Rectal smooth muscle tissue (tissue), 1 donor: ENCODE measurements at regions not wholly inside any gene's neighbourhood (a gene's known extent, or its start where the extent isn't known, plus 50 kb on each side); places are given as distances from the start of the nearest gene placed in this dataset.

Experiments used
- H3K27ac ChIP-seq: one replicate; pipeline ENCODE4 v1.7.0; 2013; ENCODE audit warnings: low read depth, low read length, inconsistent platforms
- H3K27me3 ChIP-seq: one replicate; pipeline ENCODE4 v1.7.0; 2013; ENCODE audit warnings: low read length; ENCODE audit not compliant: control insufficient read depth, insufficient read depth
- H3K36me3 ChIP-seq: one replicate; pipeline ENCODE4 v1.7.0; 2013; ENCODE audit warnings: low read length; ENCODE audit not compliant: control insufficient read depth, insufficient read depth
- H3K4me1 ChIP-seq: one replicate; pipeline ENCODE4 v1.7.0; 2013; ENCODE audit warnings: low read length; ENCODE audit not compliant: control insufficient read depth, insufficient read depth
- H3K4me3 ChIP-seq: one replicate; pipeline ENCODE4 v1.7.0; 2013; ENCODE audit warnings: low read length
- H3K9ac ChIP-seq: one replicate; pipeline ENCODE4 v1.7.0; 2013; ENCODE audit warnings: low read length

GRCh38 chr9:135255033-135255840 lies 167.8 kb downstream of the OLFM1 start:
- no peak overlapping the region for H3K9ac ChIP-seq
- H3K27me3 ChIP-seq = no peaks in the 10 kb centered on the region
- H3K4me3 ChIP-seq = no peak overlapping the region
- no peaks in the 10 kb centered on the region for H3K36me3 ChIP-seq
- H3K4me1 ChIP-seq = no peaks in the 10 kb centered on the region
- H3K27ac ChIP-seq = no peak overlapping the region

- Histone ChIP-seq H3K4me1 (no peaks in the 10 kb centered on the region), H3K27me3 (no peaks in the 10 kb centered on the region), H3K36me3 (no peaks in the 10 kb centered on the region), H3K4me3 (no peak overlapping the region), H3K27ac (no peak overlapping the region), H3K9ac (no peak overlapping the region)
Measured at GRCh38 chr9:135255841-135256580, 168.5 kb downstream of the OLFM1 start.

GRCh38 chr9:135256581-135257354 lies 169.3 kb downstream of the OLFM1 start:
- no peak overlapping the region for H3K9ac ChIP-seq
- H3K36me3 ChIP-seq = no peaks in the 10 kb centered on the region
- no peak overlapping the region for H3K27ac ChIP-seq
- no peak overlapping the region for H3K4me3 ChIP-seq
- no peaks in the 10 kb centered on the region for H3K27me3 ChIP-seq
- H3K4me1 ChIP-seq = no peaks in the 10 kb centered on the region

- no peaks in the 10 kb centered on the region for H3K4me1 ChIP-seq
- no peak overlapping the region for H3K4me3 ChIP-seq
- H3K9ac ChIP-seq = no peak overlapping the region
- H3K36me3 ChIP-seq = no peaks in the 10 kb centered on the region
- no peak overlapping the region for H3K27ac ChIP-seq
- no peaks in the 10 kb centered on the region for H3K27me3 ChIP-seq
Measured at GRCh38 chr9:135258461-135258860, 171.0 kb downstream of the OLFM1 start.

- Histone ChIP-seq H3K4me1 (no peaks in the 10 kb centered on the region), H3K27ac (no peak overlapping the region), H3K36me3 (no peaks in the 10 kb centered on the region), H3K27me3 (no peaks in the 10 kb centered on the region), H3K9ac (no peak overlapping the region), H3K4me3 (no peak overlapping the region)
Measured at GRCh38 chr9:135259273-135259672, 171.8 kb downstream of the OLFM1 start.

- Histone ChIP-seq H3K4me3 (no peak overlapping the region), H3K4me1 (no peaks in the 10 kb centered on the region), H3K27ac (no peak overlapping the region), H3K27me3 (no peaks in the 10 kb centered on the region), H3K9ac (no peak overlapping the region), H3K36me3 (no peaks in the 10 kb centered on the region)
Measured at GRCh38 chr9:135260221-135261180, 173.0 kb downstream of the OLFM1 start.

- Histone ChIP-seq H3K4me3 (no peak overlapping the region), H3K4me1 (no peaks in the 10 kb centered on the region), H3K36me3 (no peaks in the 10 kb centered on the region), H3K27me3 (peaks cover 2% of the 10 kb centered on the region), H3K27ac (no peak overlapping the region), H3K9ac (no peak overlapping the region)
Measured at GRCh38 chr9:135262248-135262647, 174.8 kb downstream of the OLFM1 start.

GRCh38 chr9:135263511-135263910 lies 176.0 kb downstream of the OLFM1 start:
- Histone ChIP-seq H3K36me3 (no peaks in the 10 kb centered on the region), H3K4me1 (no peaks in the 10 kb centered on the region), H3K4me3 (no peak overlapping the region), H3K27ac (no peak overlapping the region), H3K27me3 (peaks cover 2% of the 10 kb centered on the region), H3K9ac (no peak overlapping the region)

- no peak overlapping the region for H3K9ac ChIP-seq
Measured at GRCh38 chr9:135265931-135266330, 178.5 kb downstream of the OLFM1 start.

GRCh38 chr9:135267191-135267809 lies 179.8 kb downstream of the OLFM1 start:
- Histone ChIP-seq H3K27me3 (peaks cover 2% of the 10 kb centered on the region), H3K36me3 (no peaks in the 10 kb centered on the region), H3K4me3 (no peak overlapping the region), H3K27ac (no peak overlapping the region), H3K9ac (no peak overlapping the region), H3K4me1 (no peaks in the 10 kb centered on the region)

More at GRCh38 chr9:135265931-135266330, 178.5 kb downstream of the OLFM1 start:
- H3K27me3 ChIP-seq = peaks cover 2% of the 10 kb centered on the region
- H3K27ac ChIP-seq = no peak overlapping the region
- H3K36me3 ChIP-seq = no peaks in the 10 kb centered on the region
- no peak overlapping the region for H3K4me3 ChIP-seq
- H3K4me1 ChIP-seq = no peaks in the 10 kb centered on the region

GRCh38 chr9:135268031-135268430 lies 180.6 kb downstream of the OLFM1 start:
- Histone ChIP-seq H3K27ac (no peak overlapping the region), H3K4me1 (no peaks in the 10 kb centered on the region), H3K36me3 (no peaks in the 10 kb centered on the region), H3K27me3 (peaks cover 2% of the 10 kb centered on the region), H3K9ac (no peak overlapping the region), H3K4me3 (no peak overlapping the region)
